GM19238 (cell line): ENCODE measurements at regions not wholly inside any gene's neighbourhood (a gene's known extent, or its start where the extent isn't known, plus 50 kb on each side); places are given as distances from the start of the nearest gene placed in this dataset.
"Not testable (repeated sequence)": the region's sequence is repeated elsewhere in the genome, so short reads cannot be mapped to it uniquely, and the experiment has no call there.

Experiments used
- DNase-seq: peaks from one replicate; pipeline ENCODE4 v3.0.0; 2011; ENCODE audit warnings: low spot score; ENCODE audit not compliant: insufficient read length

DNA sequence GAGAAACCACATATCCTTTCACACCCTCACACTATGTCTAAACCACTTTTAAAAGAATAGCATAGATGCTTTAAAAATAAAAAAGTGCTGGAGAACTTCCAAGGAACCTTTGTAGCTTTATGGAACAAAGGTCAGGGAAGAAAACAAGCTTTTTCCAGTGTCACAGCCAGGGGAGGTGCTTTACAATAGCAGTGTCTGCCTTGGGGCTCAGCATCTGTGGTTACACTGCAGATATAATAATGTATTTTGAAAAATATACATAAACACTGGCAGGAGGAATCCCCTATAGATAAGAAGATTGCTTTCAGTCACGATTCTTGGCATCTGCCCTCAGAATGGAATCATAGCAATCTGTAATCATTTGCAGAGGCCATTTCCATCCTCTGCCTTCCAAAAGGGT lies 362.4 kb upstream of the LRRC3B start:
- no peak for DNase-seq

DNA sequence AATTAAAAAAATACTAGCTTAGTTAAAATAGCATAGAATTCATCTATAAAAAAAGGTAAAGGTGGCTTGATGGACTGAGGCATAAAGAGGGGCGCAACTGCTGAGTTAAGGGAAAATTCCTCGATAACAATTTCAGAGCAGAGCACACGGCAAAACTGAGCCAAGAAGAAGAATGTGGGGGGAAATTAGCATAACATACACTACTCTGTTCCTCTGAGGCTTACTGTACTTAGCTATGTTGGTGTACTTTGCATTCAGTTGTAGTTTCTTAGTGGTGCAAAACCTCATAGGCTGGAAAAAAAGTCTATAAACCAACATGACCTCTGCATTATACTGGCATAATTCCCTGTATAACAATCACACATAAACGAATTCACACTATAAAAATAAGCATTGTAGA lies 357.9 kb upstream of the LRRC3B start:
- DNase-seq = no peak

DNA sequence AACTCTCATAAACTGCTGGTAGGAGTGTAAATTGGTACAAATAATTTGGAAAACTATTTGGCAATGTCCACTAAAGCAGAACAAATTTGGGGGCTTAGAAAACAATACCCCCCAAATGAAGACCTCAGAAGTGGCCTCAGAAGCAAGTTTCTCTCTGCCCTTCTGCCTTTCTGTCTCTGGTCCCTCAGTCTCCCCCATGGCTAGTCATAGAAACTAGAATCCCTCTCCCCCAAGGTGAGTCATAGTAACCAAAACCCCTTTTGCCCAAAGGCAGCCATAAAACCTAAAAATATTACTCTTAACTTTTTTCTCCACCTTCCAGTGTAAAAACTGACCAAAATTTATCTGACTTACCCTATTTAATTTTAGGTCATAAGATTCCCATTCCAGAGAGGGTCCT lies 350.7 kb upstream of the LRRC3B start:
- DNase-seq = no peak

DNA sequence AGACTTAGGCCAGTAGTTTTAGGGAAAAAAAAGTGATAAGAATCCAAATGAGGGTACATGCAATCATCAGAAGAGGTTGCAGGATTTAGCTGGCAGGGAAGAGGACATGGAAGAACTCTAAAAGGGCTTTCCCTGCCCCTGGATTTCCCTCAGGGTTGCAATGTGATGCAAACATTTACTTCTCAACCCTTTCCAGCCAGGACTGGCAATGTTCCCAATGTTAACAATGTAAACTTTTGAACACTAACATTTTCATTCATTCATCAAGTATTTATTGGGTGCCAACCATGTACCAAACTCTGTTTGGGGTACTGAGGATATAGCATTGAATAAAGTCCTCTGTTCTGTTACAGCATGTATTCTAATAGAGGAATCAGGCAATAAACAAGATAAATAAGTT lies 349.4 kb upstream of the LRRC3B start:
- no peak for DNase-seq

DNA sequence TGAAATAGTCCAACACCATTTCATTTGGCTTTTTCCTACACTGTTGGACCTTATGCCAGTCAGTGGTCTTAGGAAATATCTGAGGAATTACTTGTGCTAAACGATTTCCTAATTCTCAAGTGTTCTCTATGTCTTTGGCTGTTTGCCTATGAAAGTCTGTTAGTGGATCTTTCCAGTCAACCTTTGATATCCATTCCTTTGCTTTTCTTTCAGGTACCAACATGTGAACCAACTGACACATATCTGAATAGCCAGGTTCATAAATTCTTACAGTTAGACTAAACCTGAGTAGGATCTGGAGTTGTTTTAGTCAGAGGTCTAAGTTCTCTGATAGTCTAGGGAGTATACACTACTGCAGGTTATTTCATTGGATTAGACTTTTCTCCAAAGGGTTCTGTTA lies 343.5 kb upstream of the LRRC3B start:
- DNase-seq = no peak

DNA sequence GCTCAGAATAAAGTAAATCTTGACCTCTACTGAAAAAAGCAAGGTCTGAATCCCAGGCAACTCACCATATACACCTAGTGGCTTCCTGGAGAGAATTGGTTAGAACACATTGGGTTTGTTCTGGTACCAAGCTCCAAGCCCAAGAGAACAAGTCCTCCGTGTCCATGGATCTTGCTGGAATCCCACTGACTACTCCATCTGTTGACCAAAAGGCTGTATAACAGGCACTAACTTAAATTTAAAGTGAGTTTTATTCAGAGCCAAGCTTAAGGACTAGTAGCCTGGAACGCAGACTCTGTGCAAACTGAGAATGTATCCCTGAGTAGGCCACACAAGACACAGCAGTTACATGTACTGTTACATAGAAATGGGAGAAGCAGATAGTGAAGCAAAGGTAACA lies 342.1 kb upstream of the LRRC3B start:
- DNase-seq = no peak

DNA sequence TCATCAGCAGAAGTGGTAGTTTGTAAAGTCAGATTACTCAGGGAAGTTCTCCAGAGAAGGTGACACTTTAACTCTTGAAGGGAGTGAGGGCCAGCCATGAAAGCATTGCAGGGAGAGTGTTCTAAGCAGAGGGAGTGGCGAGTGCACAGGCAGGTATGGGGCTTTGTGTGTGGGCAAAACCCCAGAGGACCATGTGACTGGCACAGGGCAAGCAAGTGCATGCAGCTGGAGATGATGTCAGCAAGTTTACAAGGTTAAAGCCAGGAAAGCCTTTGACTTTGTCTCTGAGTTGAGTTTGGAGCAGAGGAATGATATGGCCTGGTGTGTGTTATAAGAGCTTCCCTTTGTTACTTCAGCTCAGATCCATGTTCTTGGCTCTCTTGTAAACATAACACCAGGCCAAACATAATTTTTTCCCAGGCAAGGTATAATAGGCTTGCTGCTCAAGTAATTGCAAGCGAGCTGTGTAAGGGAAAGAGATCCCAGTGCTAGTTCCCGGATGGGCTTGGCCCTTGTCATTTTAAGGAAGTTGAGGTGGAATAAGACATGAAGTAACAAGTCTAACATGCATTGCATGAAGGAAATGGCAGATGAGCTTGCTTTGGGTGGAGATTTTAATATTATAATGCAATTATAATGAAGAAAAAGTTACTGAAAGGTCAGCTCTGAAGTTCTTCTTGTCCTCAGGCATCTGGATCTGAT lies 341.1 kb upstream of the LRRC3B start:
- no peak for DNase-seq

DNA sequence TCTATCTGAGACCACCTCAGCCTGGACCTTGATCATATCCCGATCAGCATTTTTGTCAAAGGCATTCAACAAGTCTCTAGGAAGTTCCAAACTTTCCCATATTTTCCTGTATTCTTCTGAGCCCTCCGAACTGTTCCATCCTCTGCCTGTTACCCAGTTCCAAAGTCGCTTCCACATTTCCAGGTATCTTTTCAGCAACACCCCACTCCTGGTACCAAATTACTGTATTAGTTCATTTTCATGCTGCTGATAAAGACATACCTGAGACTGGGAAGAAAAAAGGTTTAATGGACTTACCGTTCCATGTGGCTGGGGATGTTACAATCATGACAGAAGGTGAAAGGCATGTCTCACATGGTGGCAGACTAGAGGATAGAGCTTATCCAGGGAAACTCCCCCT lies 338.1 kb upstream of the LRRC3B start:
- not testable (repeated sequence) for DNase-seq

DNA sequence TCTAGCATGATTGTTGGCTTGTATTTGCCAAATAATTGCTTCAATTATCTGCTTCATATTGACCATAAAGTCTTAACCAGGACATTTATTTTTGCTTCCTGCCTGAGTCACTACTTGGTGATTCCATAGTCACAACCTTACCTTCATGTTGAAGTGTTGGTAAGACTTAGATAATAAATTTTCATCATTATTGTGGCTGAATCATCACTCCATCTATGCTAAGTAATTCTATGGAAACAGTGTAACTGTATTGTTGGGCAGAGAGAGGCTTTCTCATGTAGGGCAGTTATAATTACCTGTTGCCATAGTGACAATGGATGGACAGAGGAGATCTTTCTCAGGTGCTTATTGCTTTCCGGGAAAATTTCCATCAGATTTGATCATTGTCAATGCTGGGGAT lies 330.7 kb upstream of the LRRC3B start:
- no peak for DNase-seq

DNA sequence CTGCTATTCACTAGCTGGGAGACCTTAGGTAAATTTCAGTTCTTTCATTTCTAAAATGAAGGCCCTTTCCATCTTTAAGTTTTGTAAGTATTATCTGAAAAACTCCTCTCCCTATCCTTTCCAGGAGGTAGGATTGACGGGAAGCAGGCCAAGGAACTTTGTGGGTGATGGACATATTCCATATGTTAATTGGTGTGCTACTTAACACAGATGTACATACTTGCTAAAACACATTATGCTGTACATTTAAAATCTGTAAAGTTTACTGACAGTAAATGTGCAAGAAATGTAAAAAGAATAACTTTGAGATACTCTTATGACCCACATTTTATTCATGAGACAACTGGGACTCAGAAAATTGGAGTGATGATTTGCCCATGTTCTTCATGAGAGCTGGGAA lies 329.8 kb upstream of the LRRC3B start:
- DNase-seq = no peak

DNA sequence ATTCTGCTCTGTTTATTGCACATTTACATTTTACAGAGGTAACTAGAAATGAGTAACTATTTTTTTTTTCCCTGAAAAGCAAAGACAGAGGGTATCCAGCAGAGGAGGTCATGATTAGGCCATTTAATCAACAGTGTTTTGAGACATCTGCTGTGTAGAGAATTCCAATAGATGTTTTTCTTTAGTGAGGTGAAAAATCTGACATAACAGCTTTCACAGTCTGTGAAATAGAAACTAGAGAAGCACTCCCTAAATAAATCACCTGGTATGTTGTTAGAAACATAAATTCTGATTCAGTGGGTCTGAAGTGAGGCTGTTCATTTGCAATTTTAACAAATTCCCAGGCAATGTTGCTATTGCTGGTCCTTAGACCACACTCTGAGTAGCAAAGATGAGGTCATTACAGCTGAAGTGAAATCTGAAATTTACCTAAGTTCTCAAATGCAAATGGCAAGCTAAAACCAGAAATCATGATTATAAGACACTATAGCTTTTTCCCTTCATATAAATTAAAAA lies 329.2 kb upstream of the LRRC3B start:
- no peak for DNase-seq

DNA sequence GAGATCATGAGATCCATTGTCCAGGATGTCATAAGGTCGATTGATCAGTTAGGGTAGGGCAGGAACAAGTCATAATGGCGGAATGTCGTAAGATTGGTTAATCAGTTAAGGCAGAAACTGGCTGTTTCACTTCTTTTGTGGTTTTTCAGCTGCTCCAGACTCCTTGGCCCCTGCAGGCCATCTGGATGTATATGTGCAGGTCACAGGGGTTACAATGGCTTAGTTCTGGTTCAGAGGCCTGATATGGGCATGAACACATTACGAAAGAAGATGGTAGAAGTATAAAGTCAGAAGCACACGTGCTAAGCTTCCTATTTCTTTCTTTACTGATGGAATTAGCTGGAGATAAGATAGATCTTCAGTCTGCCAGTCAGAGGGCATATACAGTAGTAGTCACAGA lies 315.4 kb upstream of the LRRC3B start:
- no peak for DNase-seq

DNA sequence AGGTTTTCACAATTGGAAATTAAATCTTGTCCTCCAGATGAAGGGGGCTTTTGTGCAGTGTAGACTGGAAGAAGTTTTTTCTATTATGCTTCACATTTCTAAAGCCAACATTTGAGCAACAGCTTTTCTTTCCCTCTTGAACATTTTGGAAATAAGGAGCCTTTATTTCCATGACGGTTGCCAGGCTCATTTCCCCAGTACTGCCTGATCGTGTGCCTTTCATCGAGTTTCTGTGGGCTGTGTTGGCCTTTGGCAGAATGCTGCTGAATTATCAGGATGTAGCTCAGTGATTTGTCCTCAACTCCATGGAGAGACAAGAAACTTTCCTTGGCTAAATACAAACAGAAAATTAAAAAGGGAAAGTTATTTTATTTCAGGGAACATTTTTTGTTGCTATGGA lies 314.8 kb upstream of the LRRC3B start:
- no peak for DNase-seq

DNA sequence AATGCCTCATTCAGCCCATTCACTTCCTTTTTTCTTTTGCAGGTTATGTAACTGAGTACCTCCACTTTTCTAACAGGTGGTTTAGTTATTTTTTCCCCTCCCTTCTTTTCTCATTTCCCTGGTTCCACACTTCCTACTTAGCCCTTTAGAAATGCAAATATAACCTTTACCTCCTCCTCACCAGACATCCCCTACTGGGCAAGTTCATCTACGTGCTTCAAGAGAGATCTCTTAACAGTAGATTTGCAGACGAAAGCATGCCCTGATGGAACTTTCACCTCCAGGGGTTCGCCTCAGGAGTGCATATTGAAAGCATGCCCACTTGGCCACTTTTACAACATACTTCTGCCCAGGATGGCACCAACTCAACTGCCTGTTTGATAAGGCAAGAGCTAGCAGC lies 314.1 kb upstream of the LRRC3B start:
- no peak for DNase-seq

DNA sequence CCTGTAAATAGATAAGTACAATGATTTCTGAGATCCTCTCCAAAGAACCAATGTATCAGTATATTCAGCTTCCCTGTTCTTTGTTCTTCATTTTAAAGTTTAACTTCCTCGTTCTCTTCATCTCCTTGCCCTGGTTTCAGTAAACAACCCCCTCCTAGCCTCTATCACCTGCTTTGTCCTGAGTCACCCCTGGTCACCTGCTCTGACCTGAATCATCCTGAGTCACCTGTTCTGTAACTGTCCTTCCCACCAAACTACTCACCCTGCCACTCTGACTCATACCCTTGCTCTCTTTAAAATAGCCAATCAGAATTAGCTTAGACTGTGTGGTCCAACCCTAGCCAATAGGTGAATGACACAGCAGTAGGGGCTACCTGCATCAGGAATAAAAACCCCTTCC lies 313.0 kb upstream of the LRRC3B start:
- DNase-seq = not testable (repeated sequence)

DNA sequence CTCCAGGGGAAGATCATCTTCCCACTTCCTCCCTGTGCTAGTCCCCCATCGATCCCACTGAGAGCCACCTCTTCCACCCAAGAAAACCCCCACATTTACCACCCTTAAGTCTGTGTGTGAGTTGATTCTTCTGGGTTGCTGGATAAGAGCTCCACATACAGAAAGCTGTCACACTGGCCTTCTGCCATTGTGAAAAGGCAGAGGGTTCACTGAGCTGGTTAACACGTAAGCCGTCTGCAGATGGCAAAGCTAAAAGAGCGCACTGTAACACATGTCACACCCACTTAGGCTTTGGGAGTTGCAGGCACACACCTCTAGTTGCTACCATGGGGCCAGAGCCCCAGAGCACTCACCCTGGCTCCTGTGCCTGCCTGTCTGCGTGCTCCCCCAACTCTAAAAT lies 309.8 kb upstream of the LRRC3B start:
- no peak for DNase-seq

DNA sequence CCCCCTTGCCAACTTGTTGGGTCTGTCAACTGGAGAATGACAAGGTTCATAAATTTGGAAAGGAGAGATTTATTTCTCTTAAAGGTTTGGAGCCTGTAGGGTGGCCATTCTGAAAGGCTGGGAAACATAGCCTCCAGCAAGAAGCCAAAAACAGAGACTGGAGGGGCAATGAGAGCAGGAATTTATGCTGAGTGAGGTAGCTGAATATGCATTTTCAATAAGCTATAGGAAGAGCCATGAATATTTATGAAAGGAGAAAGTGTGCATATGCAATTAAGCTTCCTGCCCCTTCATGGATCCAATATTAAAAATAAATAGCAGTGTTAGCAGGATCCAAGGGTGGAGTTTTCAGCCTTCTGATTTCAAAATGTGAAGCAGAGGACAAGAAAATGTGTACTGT lies 306.1 kb upstream of the LRRC3B start:
- no peak for DNase-seq

DNA sequence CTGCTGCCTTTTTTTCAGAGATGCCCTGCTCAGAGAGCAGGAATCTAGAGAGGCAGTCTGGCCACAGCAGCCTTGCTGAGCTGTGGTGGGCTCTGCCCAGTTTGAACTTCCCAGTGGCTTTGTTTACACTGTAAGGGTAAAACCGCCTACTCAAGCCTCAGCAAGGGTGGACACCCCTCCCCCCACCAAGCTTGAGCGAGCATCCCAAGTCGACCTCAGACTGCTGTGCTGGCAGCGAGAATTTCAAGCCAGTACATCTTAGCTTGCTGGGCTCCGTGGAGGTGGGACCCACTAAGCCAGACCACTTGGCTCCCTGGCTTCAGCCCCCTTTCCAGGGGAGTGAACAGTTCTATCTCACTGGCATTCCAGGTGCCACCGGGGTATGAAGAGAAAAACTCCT lies 298.8 kb upstream of the LRRC3B start:
- DNase-seq = not testable (repeated sequence)

DNA sequence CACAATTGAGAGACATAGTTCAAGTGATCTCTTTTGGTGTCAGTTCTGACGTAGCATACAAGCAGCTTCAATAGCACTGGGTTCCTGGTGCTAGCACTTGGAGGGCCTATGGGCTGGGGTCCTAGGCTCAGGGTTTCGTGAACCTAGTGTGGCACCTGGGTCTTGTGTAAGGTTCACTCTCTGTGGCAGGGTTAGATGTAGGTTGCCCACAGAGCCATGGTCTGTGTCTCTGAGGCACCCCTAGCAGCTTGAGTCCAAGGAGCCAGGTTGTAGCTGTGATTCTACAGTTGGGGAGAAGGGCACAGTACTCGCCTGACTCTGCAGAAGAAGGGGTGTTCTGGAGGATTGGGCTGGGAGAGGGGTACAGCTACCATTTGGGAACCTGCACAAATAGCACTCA lies 282.6 kb upstream of the LRRC3B start:
- no peak for DNase-seq

DNA sequence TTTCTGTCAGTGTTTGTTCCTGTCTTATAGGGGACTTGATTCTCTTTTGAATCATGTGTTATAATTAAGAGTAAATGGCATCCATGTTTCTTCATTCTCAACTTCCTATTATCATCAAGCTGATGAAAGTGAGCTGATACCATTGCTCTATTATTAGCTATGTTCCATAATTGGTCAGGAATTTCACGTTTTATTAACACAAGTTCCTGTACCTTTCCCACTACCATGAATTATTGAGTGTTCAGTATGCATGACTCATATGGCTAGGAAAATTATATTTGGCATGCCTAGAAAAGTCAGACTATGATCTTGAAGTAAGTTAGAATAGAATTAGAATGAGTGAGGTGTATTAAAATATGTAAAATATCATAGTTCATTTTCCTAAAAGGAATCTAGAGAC lies 278.9 kb upstream of the LRRC3B start:
- DNase-seq = no peak

DNA sequence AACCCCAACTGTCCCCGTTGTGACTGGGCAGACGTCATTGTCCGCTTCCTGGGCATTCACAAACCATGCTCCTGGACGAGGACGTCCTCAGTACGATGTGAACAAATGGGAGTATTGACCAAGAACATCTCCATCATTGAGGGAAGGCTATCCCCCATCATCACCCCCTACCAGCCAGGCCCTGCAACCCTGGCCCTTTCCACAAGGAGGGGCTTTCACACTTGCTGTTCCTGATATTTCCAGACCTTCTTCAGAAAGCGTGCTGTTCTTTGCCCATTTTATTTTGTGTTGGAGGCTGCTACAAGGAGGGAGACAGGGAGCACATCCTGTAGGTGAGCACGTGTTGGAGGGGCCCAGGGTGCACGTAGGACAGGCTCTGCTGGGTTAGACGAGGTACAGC lies 277.0 kb upstream of the LRRC3B start:
- no peak for DNase-seq

DNA sequence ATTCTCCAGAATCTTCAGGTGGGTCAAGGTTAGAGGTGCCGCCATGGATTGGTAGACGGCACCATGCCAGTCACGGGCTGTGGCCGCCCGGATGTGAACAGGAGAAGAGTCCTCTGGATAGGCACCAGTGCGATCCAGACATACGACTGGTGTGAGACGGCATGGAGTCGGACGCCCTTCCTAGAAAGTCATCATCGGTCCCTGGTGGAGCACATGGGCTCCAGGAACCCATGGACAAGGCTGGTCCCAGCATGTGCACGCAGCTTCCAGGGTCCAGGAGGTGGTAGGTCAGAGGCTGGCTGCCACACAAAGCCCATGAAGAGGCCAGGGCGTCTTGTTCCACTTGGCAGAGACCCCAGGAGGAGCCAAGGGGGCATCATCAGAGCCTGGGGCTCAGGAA lies 276.1 kb upstream of the LRRC3B start:
- DNase-seq = no peak

DNA sequence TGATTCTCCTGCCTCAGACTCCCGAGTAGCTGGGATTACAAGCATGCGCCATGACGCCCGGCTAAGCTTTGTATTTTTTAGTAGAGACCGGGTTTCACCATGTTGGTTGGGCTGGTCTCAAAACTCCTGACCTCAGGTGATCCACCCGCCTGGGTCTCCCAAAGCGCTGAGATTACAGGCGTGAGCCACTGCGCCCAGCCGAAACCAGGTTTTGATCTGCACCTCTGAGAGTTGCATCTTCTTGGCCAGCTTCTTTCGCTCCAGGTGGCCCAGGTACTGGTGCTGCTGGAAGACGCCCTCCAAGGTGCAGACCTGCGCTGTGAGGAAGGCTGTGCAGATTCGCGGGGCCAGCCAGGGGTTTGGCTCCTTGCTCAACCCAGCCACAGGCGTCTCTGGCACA lies 275.4 kb upstream of the LRRC3B start:
- no peak for DNase-seq

DNA sequence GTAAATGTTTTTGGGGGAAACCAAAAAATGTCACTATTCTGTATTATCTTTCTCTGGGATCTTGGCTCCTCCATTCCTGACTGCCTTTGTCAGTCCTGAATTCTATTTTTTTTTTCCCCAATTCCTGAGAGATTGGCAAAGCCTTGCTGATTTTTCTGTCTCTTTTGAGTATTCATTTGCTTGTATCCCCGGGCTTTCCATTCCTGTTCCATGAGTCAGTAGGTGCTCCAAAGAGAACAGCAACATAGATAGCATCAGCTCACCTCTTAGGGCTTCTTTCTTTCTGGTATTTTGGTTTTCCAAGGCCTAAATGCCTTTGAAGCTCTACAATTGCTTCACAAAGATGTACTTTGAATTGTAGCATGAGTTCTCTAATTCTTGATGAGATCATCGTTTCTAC lies 271.7 kb upstream of the LRRC3B start:
- DNase-seq = no peak
